ENCODE measurements at regions not wholly inside any gene's neighbourhood (a gene's known extent, or its start where the extent isn't known, plus 50 kb on each side); places are given as distances from the start of the nearest gene placed in this dataset.

GRCh38 chr5:74009502-74009901 lies 383.5 kb downstream of the ARHGEF28 start:
- TF ChIP-seq POLR2A (IDR thresholded peaks at IDR 0.05), result no peak
- no peak for TF ChIP-seq CTCF (IDR thresholded peaks at IDR 0.05)
